H9 (cell line): ENCODE measurements at regions not wholly inside any gene's neighbourhood (a gene's known extent, or its start where the extent isn't known, plus 50 kb on each side); places are given as distances from the start of the nearest gene placed in this dataset.

Experiments used
- DNase-seq: peaks from one replicate; pipeline ENCODE4 v3.0.0-alpha.2; 2017
- H2AFZ ChIP-seq: one replicate; pipeline ENCODE4 v1.6.1; 2013; ENCODE audit warnings: mild to moderate bottlenecking, low read length, control low read depth, moderate library complexity
- H2AK5ac ChIP-seq: 2 replicates; pipeline ENCODE4 v1.6.1; 2013; ENCODE audit warnings: low read length, control low read depth, mixed read lengths; ENCODE audit not compliant: insufficient read length
- H2BK120ac ChIP-seq: one replicate; pipeline ENCODE4 v1.6.1; 2013; ENCODE audit warnings: low read depth, mild to moderate bottlenecking, low read length, control low read depth, inconsistent platforms; ENCODE audit not compliant: poor library complexity, severe bottlenecking
- H2BK12ac ChIP-seq: 2 replicates; pipeline ENCODE4 v1.6.1; 2013; ENCODE audit warnings: low read length, control low read depth, mixed read lengths, low read depth; ENCODE audit not compliant: insufficient read length
- H2BK15ac ChIP-seq: 2 replicates; pipeline ENCODE4 v1.6.1; 2013; ENCODE audit warnings: low read depth, low read length, control low read depth
- H2BK20ac ChIP-seq: one replicate; pipeline ENCODE4 v1.6.1; 2013; ENCODE audit warnings: low read depth, mild to moderate bottlenecking, low read length, control low read depth, inconsistent platforms; ENCODE audit not compliant: poor library complexity, severe bottlenecking
- H2BK5ac ChIP-seq: 2 replicates; pipeline ENCODE4 v1.6.1; 2013; ENCODE audit warnings: low read length, control low read depth, mixed read lengths; ENCODE audit not compliant: insufficient read length
- H3K14ac ChIP-seq: 2 replicates; pipeline ENCODE4 v1.6.1; 2013; ENCODE audit warnings: low read length, control low read depth; ENCODE audit not compliant: insufficient read depth
- H3K18ac ChIP-seq: 2 replicates; pipeline ENCODE4 v1.6.1; 2013; ENCODE audit warnings: low read depth, mild to moderate bottlenecking, mixed read lengths, low read length, control low read depth; ENCODE audit not compliant: insufficient read length
- H3K23ac ChIP-seq: 2 replicates; pipeline ENCODE4 v1.6.1; 2013; ENCODE audit warnings: low read length, control low read depth, mixed read lengths, low read depth; ENCODE audit not compliant: insufficient read length
- H3K23me2 ChIP-seq: 2 replicates; pipeline ENCODE4 v1.6.1; 2013; ENCODE audit warnings: low read depth, mild to moderate bottlenecking, mixed read lengths, low read length, control low read depth; ENCODE audit not compliant: insufficient read length, poor library complexity, severe bottlenecking
- H3K27ac ChIP-seq: 2 replicates; pipeline ENCODE4 v1.5.1; 2013; ENCODE audit warnings: low read length, control low read depth, mixed read lengths, low read depth; ENCODE audit not compliant: insufficient read length
- H3K27me3 ChIP-seq: 2 replicates; pipeline ENCODE4 v1.6.1; 2013; ENCODE audit warnings: low read length, control low read depth, inconsistent platforms; ENCODE audit not compliant: insufficient read depth
- H3K4ac ChIP-seq: 2 replicates; pipeline ENCODE4 v1.6.1; 2013; ENCODE audit warnings: low read depth, mild to moderate bottlenecking, control low read depth, inconsistent platforms, low read length, moderate library complexity
- H3K4me1 ChIP-seq: 2 replicates; pipeline ENCODE4 v1.6.1; 2013; ENCODE audit warnings: low read length, control low read depth, inconsistent platforms; ENCODE audit not compliant: insufficient read depth
- H3K4me2 ChIP-seq: 2 replicates; pipeline ENCODE4 v1.6.1; 2013; ENCODE audit warnings: low read length, control low read depth, mixed read lengths; ENCODE audit not compliant: insufficient read length, insufficient read depth
- H3K56ac ChIP-seq: 2 replicates; pipeline ENCODE4 v1.6.1; 2013; ENCODE audit warnings: low read depth, mild to moderate bottlenecking, mixed read lengths, low read length, control low read depth; ENCODE audit not compliant: insufficient read length
- H3K79me1 ChIP-seq: 2 replicates; pipeline ENCODE4 v1.6.1; 2013; ENCODE audit warnings: low read depth, mild to moderate bottlenecking, moderate library complexity, low read length, control low read depth, inconsistent platforms; ENCODE audit not compliant: insufficient read depth, poor library complexity, severe bottlenecking
- H3K79me2 ChIP-seq: 2 replicates; pipeline ENCODE4 v1.6.1; 2013; ENCODE audit warnings: low read length, control low read depth, inconsistent platforms; ENCODE audit not compliant: insufficient read depth
- H3K9ac ChIP-seq: 2 replicates; pipeline ENCODE4 v1.6.1; 2013; ENCODE audit warnings: low read length, control low read depth, mixed read lengths; ENCODE audit not compliant: insufficient read length; ENCODE audit errors: extremely low read depth
- H3K9me3 ChIP-seq: one replicate; pipeline ENCODE4 v1.6.1; 2013; ENCODE audit warnings: low read depth, low read length, inconsistent platforms; ENCODE audit not compliant: control insufficient read depth
- H3T11ph ChIP-seq: one replicate; pipeline ENCODE4 v1.6.1; 2013; ENCODE audit warnings: mild to moderate bottlenecking, low read length, control low read depth, inconsistent platforms
- H4K20me1 ChIP-seq: one replicate; pipeline ENCODE4 v1.6.1; 2013; ENCODE audit not compliant: control insufficient read depth, insufficient read length, insufficient read depth
- H4K5ac ChIP-seq: 2 replicates; pipeline ENCODE4 v1.6.1; 2013; ENCODE audit warnings: low read depth, mild to moderate bottlenecking, mixed read lengths, low read length, control low read depth; ENCODE audit not compliant: insufficient read length
- H4K8ac ChIP-seq: replicated peaks from 2 replicates; pipeline ENCODE4 v1.6.1; 2013; ENCODE audit warnings: low read length, control low read depth, mixed read lengths, low read depth; ENCODE audit not compliant: insufficient read length
- H4K91ac ChIP-seq: 2 replicates; pipeline ENCODE4 v1.6.1; 2013; ENCODE audit warnings: low read depth, mild to moderate bottlenecking, moderate library complexity, mixed read lengths, low read length, control low read depth; ENCODE audit not compliant: insufficient read length
- H3K27ac Mint-ChIP-seq, 3 experiments: 2 replicates in 2 of 3; 3 replicates in 1 of 3; pipeline ENCODE4 v1.8.0; 2020 to 2021; ENCODE audit warnings: mixed read lengths in 3 of 3, mild to moderate bottlenecking in 1 of 3, moderate library complexity in 1 of 3
- H3K27me3 Mint-ChIP-seq: 2 replicates; pipeline ENCODE4 v1.8.0; 2021; ENCODE audit warnings: low read depth, mild to moderate bottlenecking, moderate library complexity, mixed read lengths
- H3K36me3 Mint-ChIP-seq, 3 experiments: 2 replicates in 2 of 3; 3 replicates in 1 of 3; pipeline ENCODE4 v1.8.0; 2020 to 2021; ENCODE audit warnings: low read depth in 3 of 3, mixed read lengths in 3 of 3; ENCODE audit not compliant: insufficient read depth in 1 of 3
- H3K4me1 Mint-ChIP-seq, 2 experiments: 2 replicates each; pipeline ENCODE4 v1.8.0; 2020; ENCODE audit warnings: mixed read lengths in 2 of 2
- H3K4me3 Mint-ChIP-seq, 2 experiments: 2 replicates in 1 of 2; 3 replicates in 1 of 2; pipeline ENCODE4 v1.8.0; 2020 to 2021; ENCODE audit warnings: mild to moderate bottlenecking in 2 of 2, mixed read lengths in 2 of 2, moderate library complexity in 1 of 2
- H3K9me3 Mint-ChIP-seq, 2 experiments: 2 replicates in 1 of 2; 3 replicates in 1 of 2; pipeline ENCODE4 v1.8.0; 2020; ENCODE audit warnings: mild to moderate bottlenecking in 2 of 2, mixed read lengths in 2 of 2, moderate library complexity in 1 of 2
- CTCF ChIP-seq: fragments of 200-600 bp; sonication (generic); conservative IDR thresholded peaks from 3 replicates; pipeline ENCODE4 v1.8.0; 2021; ENCODE audit warnings: antibody characterized with exemption, mild to moderate bottlenecking
- WGBS: extraction: QIAGEN DNeasy Blood & Tissue Kit; methylation state at CpG from one replicate; pipeline ENCODE4 v1.1.7; 2013; ENCODE audit warnings: missing lambda C conversion rate, low lambda C conversion rate, mixed read lengths; ENCODE audit not compliant: insufficient read length; ENCODE audit errors: extremely low coverage; 5-methylcytosine and 5-hydroxymethylcytosine counted together

GRCh38 chr2:75292826-75293225, 93.5 kb upstream of the TACR1 start:
- H2BK120ac ChIP-seq: no peak overlapping the region
- no peak overlapping the region for H3K27ac ChIP-seq
- no peak overlapping the region for H2BK15ac ChIP-seq
- H4K8ac ChIP-seq: no peak overlapping the region
- H3K27me3 ChIP-seq: no peaks in the 10 kb centered on the region
- H2AFZ ChIP-seq: no peak overlapping the region
- H3K4me1 Mint-ChIP-seq: peaks cover 2 to 8% of the 10 kb centered on the region in 2 experiments
- no peaks in the 10 kb centered on the region for H3K9me3 ChIP-seq
- no peaks in the 10 kb centered on the region for H3K27me3 Mint-ChIP-seq
- H3K4me1 ChIP-seq: no peaks in the 10 kb centered on the region
- no peak overlapping the region for H3K23ac ChIP-seq
- no peaks in the 10 kb centered on the region for H4K20me1 ChIP-seq
- H2BK12ac ChIP-seq: no peak overlapping the region
- H3K4ac ChIP-seq: no peak overlapping the region
- TF ChIP-seq CTCF: no peak
- no peaks in the 10 kb centered on the region for H3K36me3 Mint-ChIP-seq
- no peak for DNase-seq
- H3K79me1 ChIP-seq: no peaks in the 10 kb centered on the region
- H2BK5ac ChIP-seq: no peak overlapping the region
- no peak overlapping the region for H3K4me2 ChIP-seq
- no peaks in the 10 kb centered on the region for H3K23me2 ChIP-seq
- no peak overlapping the region for H3T11ph ChIP-seq
- H3K9ac ChIP-seq: no peak overlapping the region
- no peak overlapping the region for H2BK20ac ChIP-seq
- no peak overlapping the region for H4K5ac ChIP-seq
- no peak overlapping the region for H3K56ac ChIP-seq
- no peak overlapping the region for H3K27ac Mint-ChIP-seq
- H3K18ac ChIP-seq: no peak overlapping the region
- H3K4me3 Mint-ChIP-seq: no peak overlapping the region
- H3K79me2 ChIP-seq: no peaks in the 10 kb centered on the region
- no peak overlapping the region for H4K91ac ChIP-seq
- no CpG with 5 or more reads among the region's 1 CpG for WGBS
- no peaks in the 10 kb centered on the region for H3K9me3 Mint-ChIP-seq
- H2AK5ac ChIP-seq: no peak overlapping the region
- no peak overlapping the region for H3K14ac ChIP-seq
